ENCODE measurements at regions not wholly inside any gene's neighbourhood (a gene's known extent, or its start where the extent isn't known, plus 50 kb on each side); places are given as distances from the start of the nearest gene placed in this dataset.

DNA sequence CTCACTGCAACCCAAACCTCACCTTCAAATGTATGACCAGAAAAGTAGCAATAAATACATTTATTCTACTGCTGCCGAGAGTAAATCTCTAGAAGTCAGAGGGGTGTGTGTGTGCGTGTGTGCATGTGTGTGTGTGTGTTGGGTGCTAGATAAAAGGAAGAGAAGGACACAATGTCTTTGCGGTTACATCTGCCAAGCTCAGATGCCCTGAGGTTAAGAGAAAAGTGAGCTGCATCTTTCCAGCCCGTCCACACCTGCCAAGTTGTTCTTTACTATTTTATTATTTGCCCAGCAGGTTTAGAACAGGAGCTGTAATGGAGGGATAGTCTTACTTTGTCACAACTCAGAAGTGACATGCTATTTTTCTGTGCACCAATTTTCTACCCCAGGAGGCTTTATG lies 54.5 kb upstream of the ANKFN1 start:
- Histone ChIP-seq H3K36me3 (no peaks in the 10 kb centered on the region), H3K27me3 (no peaks in the 10 kb centered on the region), H3K4me3 (no peak overlapping the region), H3K9me3 (no peaks in the 10 kb centered on the region), H3K27ac (no peak overlapping the region), H3K4me1 (no peaks in the 10 kb centered on the region)
- ATAC-seq: no peak
- 69 to 75% methylated on average over 3 to 4 of the region's 4 CpGs for WGBS, 2 donors (ENCODE audit: low coverage in 1 of 2)
- TF ChIP-seq EP300 (IDR thresholded peaks at IDR 0.05) (no peak), POLR2A (IDR thresholded peaks at IDR 0.05) (no peak), POLR2AphosphoS5 (IDR thresholded peaks at IDR 0.05) (no peak)
- TF ChIP-seq, protein P1, sequence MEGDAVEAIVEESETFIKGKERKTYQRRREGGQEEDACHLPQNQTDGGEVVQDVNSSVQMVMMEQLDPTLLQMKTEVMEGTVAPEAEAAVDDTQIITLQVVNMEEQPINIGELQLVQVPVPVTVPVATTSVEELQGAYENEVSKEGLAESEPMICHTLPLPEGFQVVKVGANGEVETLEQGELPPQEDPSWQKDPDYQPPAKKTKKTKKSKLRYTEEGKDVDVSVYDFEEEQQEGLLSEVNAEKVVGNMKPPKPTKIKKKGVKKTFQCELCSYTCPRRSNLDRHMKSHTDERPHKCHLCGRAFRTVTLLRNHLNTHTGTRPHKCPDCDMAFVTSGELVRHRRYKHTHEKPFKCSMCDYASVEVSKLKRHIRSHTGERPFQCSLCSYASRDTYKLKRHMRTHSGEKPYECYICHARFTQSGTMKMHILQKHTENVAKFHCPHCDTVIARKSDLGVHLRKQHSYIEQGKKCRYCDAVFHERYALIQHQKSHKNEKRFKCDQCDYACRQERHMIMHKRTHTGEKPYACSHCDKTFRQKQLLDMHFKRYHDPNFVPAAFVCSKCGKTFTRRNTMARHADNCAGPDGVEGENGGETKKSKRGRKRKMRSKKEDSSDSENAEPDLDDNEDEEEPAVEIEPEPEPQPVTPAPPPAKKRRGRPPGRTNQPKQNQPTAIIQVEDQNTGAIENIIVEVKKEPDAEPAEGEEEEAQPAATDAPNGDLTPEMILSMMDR (IDR thresholded peaks at IDR 0.05): no peak

DNA sequence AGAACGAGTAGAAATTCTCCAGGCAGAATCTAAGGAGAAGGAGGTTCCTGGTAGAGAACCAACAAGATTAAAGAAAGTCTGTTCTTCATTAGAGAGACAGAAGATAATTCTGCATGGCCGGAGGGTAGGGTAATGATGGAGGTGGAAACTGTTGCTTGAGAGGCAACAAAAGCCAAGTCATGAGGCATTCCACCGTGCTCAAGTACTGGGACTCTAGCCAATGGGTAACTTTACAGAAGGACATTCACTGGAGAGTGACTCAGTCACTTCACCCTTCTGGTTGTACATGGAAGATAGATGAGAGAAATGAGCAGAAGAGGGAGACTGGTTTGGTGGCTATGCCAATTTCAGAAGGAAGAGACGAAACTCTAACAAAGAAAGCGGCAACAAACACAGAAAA lies 53.6 kb upstream of the ANKFN1 start:
- WGBS, 2 donors (ENCODE audit: low coverage in 1 of 2): 64 to 76% methylated on average over 5 of the region's 5 CpGs
- no peak for TF ChIP-seq POLR2A (IDR thresholded peaks at IDR 0.05)
- TF ChIP-seq EP300 (IDR thresholded peaks at IDR 0.05): no peak
- no peak for TF ChIP-seq POLR2AphosphoS5 (IDR thresholded peaks at IDR 0.05)
- TF ChIP-seq, protein P1 (IDR thresholded peaks at IDR 0.05): no peak
- Histone ChIP-seq H3K36me3 (no peaks in the 10 kb centered on the region), H3K4me1 (no peaks in the 10 kb centered on the region), H3K9me3 (no peaks in the 10 kb centered on the region), H3K27ac (no peak overlapping the region), H3K4me3 (no peak overlapping the region), H3K27me3 (no peaks in the 10 kb centered on the region)
- no peak for ATAC-seq
